Neural progenitor cell (in vitro differentiated cells): ENCODE measurements at regions not wholly inside any gene's neighbourhood (a gene's known extent, or its start where the extent isn't known, plus 50 kb on each side); places are given as distances from the start of the nearest gene placed in this dataset.

Experiments used
- CTCF ChIP-seq: fragments of 200-600 bp; sonication (generic); IDR thresholded peaks from 2 replicates; pipeline ENCODE4 v1.5.1; 2017; ENCODE audit warnings: antibody characterized with exemption, mild to moderate bottlenecking
- EZH2 ChIP-seq: fragments of 200-600 bp; sonication (generic); IDR thresholded peaks from 2 replicates; pipeline ENCODE4 v1.6.1; 2017; ENCODE audit warnings: antibody characterized with exemption, mild to moderate bottlenecking, moderate library complexity
- EZH2phosphoT487 ChIP-seq: fragments of 200-600 bp; sonication (generic); IDR thresholded peaks from 2 replicates; pipeline ENCODE4 v1.6.1; 2017; ENCODE audit warnings: antibody characterized with exemption

GRCh38 chr12:63223128-63223527, 72.1 kb upstream of the AVPR1A start:
- TF ChIP-seq EZH2 (no peak), CTCF (no peak), EZH2phosphoT487 (no peak)
